Activated CD8-positive, alpha-beta memory T cell treated with anti-CD3 and anti-CD28 coated beads, Interleukin-2, amount 10 ng/mL, durations not matched to agents 7 days and 5 days (primary cell): ENCODE measurements at regions not wholly inside any gene's neighbourhood (a gene's known extent, or its start where the extent isn't known, plus 50 kb on each side); places are given as distances from the start of the nearest gene placed in this dataset.

Source experiments
- ATAC-seq: fragments of 150-1000 bp; cut with Tn5 transposase; one replicate; pipeline ENCODE4 v1.10.0; 2021; ENCODE audit warnings: moderate library complexity
- CTCF ChIA-PET: fragments of 350-600 bp; sonication (Branson Sonifier 250); formaldehyde crosslinking; loops from one replicate; lab custom pipeline; 2021; ENCODE audit warnings: antibody characterized with exemption; lab: Charles Lee
- DNase-seq: peaks from one replicate; pipeline ENCODE4 v3.0.0-alpha.2; 2020
- H3K27ac Mint-ChIP-seq: one replicate; pipeline ENCODE4 v1.8.0; 2021; ENCODE audit warnings: mild to moderate bottlenecking, mixed read lengths
- H3K27me3 Mint-ChIP-seq: one replicate; pipeline ENCODE4 v1.8.0; 2021; ENCODE audit warnings: mixed read lengths
- H3K36me3 Mint-ChIP-seq: one replicate; pipeline ENCODE4 v1.8.0; 2021; ENCODE audit warnings: mild to moderate bottlenecking, mixed read lengths
- H3K4me1 Mint-ChIP-seq: one replicate; pipeline ENCODE4 v1.8.0; 2021; ENCODE audit warnings: mixed read lengths
- H3K4me3 Mint-ChIP-seq: one replicate; pipeline ENCODE4 v1.8.0; 2021; ENCODE audit warnings: mild to moderate bottlenecking, moderate library complexity, mixed read lengths
- H3K9me3 Mint-ChIP-seq: one replicate; pipeline ENCODE4 v1.8.0; 2022; ENCODE audit warnings: low read depth, mixed read lengths

- H3K36me3 Mint-ChIP-seq: no peaks in the 10 kb centered on the region
- peaks cover 5% of the 10 kb centered on the region for H3K4me1 Mint-ChIP-seq
- H3K9me3 Mint-ChIP-seq: peaks cover 2% of the 10 kb centered on the region
- H3K27ac Mint-ChIP-seq: no peak overlapping the region
- CTCF ChIA-PET: no interaction called here
- H3K27me3 Mint-ChIP-seq: peaks cover 11% of the 10 kb centered on the region
- no peak overlapping the region for H3K4me3 Mint-ChIP-seq
- DNase-seq (no peak), ATAC-seq (no peak)
Observed at GRCh38 chr9:95649801-95650213, 133.0 kb upstream of the PTCH1 start.

DNA sequence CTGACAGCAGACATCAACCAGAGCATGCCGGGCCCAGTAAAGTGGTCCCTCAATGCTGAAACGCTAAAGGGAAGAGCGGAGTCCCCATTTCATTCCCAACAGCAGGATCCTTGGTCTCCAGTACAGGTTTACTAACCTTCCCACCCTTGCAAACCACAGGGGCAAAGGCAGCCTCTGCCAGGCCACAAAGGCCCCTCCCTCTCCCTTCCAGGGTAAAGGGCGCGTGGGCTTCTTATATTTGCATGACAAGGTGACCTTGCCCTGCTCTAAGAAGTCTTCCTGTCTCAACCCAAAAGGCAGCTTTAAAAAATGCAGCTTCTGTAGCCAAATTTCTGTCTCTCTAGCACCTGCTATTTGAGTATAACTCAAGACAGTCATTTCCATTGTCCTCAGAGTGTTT is 131.5 kb upstream of the PTCH1 start:
- Mint-ChIP-seq H3K27me3 (peaks cover 11% of the 10 kb centered on the region), H3K9me3 (peaks cover 2% of the 10 kb centered on the region), H3K4me3 (no peak overlapping the region), H3K36me3 (no peaks in the 10 kb centered on the region), H3K4me1 (peaks cover 5% of the 10 kb centered on the region), H3K27ac (no peak overlapping the region)
- no peak for ATAC-seq
- no peak for DNase-seq
- CTCF ChIA-PET: no interaction called here

DNA sequence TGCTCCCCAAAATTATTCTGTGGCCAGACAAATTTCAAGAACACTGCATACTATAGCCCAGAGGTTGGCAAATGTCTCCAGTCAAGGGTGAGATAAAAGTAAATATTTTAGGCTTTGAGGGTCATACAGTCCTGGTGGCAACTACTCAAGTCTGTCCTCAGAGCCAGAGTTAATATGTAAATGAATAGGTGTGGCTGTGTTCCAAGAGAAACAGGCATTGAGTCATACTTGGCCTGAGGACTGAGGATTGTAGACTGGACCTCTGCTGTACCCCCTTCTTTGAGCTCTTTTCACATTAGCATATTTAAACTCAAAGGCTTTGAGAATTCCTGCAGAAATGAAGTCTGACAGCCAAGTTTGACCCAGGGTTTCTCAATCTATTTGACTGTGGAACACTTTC is 129.2 kb upstream of the PTCH1 start:
- Mint-ChIP-seq H3K27ac (no peak overlapping the region), H3K27me3 (peaks cover 12% of the 10 kb centered on the region), H3K9me3 (peaks cover 2% of the 10 kb centered on the region), H3K4me3 (no peak overlapping the region), H3K36me3 (no peaks in the 10 kb centered on the region), H3K4me1 (peaks cover 5% of the 10 kb centered on the region)
- ATAC-seq: no peak
- CTCF ChIA-PET: no interaction called here
- no peak for DNase-seq

DNA sequence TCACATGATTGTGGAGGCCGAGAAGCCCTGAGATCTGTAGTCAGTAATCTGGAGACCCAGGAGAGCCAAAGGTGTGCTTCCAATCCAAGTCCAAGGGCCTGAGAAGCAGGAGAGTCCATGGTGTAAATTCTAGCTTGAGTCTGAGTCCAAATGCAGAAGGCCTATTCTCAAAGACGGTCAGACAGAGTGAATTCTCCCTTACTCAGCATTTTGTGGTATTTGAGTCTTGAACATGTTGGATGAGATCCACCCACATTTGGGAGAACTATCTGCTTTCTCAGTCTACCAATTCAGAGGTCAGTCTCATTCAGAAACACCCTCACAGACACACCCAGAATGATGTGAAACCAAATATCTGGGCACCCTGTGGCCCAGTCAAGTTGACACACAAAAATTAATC is 128.8 kb upstream of the PTCH1 start:
- Mint-ChIP-seq H3K27ac (no peak overlapping the region), H3K36me3 (no peaks in the 10 kb centered on the region), H3K4me3 (no peak overlapping the region), H3K9me3 (peaks cover 2% of the 10 kb centered on the region), H3K4me1 (peaks cover 5% of the 10 kb centered on the region), H3K27me3 (peaks cover 11% of the 10 kb centered on the region)
- ATAC-seq: no peak
- CTCF ChIA-PET: no interaction called here
- no peak for DNase-seq

DNA sequence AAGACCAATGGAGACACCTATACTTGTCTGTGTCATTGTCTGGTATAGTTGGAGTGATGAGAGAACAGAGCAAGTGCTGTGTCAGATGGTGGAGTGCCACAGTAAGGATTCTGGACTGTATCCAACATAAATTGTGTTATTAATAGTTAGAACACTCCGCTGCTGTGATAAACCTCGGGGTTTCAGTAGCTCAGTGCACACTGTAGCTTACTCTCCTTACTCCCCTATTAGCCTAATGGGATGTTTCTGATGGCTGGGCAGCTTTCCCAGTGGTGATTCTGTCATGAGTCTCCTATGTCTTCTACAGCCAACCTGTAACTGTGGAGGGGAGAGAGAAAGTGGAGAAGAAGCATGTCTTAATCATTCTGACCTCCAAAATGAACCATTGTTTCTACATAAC is 127.6 kb upstream of the PTCH1 start:
- no peak overlapping the region for H3K4me3 Mint-ChIP-seq
- H3K27me3 Mint-ChIP-seq: peaks cover 13% of the 10 kb centered on the region
- DNase-seq (no peak), ATAC-seq (no peak)
- no peaks in the 10 kb centered on the region for H3K36me3 Mint-ChIP-seq
- H3K4me1 Mint-ChIP-seq: no peaks in the 10 kb centered on the region
- peaks cover 2% of the 10 kb centered on the region for H3K9me3 Mint-ChIP-seq
- CTCF ChIA-PET: no interaction called here
- no peak overlapping the region for H3K27ac Mint-ChIP-seq

DNA sequence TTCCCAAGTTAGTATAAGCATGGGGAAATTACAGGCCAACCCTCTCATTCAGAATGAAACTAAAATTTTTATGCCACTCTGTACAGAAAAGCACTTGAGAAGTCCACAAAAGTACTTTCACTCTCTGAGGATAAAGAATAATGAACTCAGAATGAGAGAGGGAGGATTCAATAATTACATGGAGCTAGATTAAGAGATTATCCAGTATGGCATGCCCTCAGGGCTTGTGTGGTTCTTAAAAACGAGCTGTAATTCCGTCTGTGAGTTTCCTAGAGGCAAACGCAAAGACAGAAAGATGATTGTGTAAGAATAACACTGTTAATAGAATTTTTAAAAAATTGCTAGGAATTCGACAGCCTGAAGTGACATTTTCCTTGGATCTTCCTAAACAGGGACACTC is 126.8 kb upstream of the PTCH1 start:
- H3K27ac Mint-ChIP-seq: no peak overlapping the region

GRCh38 chr9:95642189-95642588 is 125.4 kb upstream of the PTCH1 start:
- Mint-ChIP-seq H3K27me3 (peaks cover 15% of the 10 kb centered on the region), H3K9me3 (peaks cover 2% of the 10 kb centered on the region), H3K36me3 (no peaks in the 10 kb centered on the region), H3K4me3 (no peak overlapping the region), H3K27ac (no peak overlapping the region), H3K4me1 (no peaks in the 10 kb centered on the region)
- no peak for ATAC-seq
- no peak for DNase-seq
- CTCF ChIA-PET: no interaction called here

More for the DNA sequence above, 126.8 kb upstream of the PTCH1 start:
- ATAC-seq (no peak), DNase-seq (no peak)
- H3K27me3 Mint-ChIP-seq: peaks cover 13% of the 10 kb centered on the region
- no peak overlapping the region for H3K4me3 Mint-ChIP-seq
- CTCF ChIA-PET: no interaction called here
- no peaks in the 10 kb centered on the region for H3K4me1 Mint-ChIP-seq
- no peaks in the 10 kb centered on the region for H3K36me3 Mint-ChIP-seq
- peaks cover 2% of the 10 kb centered on the region for H3K9me3 Mint-ChIP-seq

DNA sequence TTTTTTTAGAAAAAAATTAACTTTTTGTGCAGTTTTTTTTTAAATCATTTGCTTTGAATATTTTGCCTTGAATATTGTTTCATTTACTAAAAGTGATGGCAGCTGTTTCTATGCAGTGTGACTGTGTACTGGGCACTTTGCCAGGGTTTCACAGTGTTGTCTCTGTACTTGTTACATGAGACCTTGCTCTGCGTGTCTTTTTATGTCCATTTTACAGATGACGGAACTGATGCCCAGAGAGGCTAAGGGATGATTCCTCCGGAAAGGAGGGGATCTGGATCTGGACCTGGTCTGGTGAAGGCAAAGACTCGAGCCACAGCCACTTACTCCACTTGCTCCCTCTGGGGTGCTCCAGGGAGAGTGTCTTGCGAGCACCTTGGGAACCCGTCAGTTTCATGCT is 124.8 kb upstream of the PTCH1 start:
- no peak for DNase-seq
- no peaks in the 10 kb centered on the region for H3K9me3 Mint-ChIP-seq
- CTCF ChIA-PET: no interaction called here
- H3K36me3 Mint-ChIP-seq: no peaks in the 10 kb centered on the region
- ATAC-seq: no peak
- no peak overlapping the region for H3K4me3 Mint-ChIP-seq
- no peak overlapping the region for H3K27ac Mint-ChIP-seq
- peaks cover 19% of the 10 kb centered on the region for H3K27me3 Mint-ChIP-seq
- no peaks in the 10 kb centered on the region for H3K4me1 Mint-ChIP-seq

- H3K27ac Mint-ChIP-seq: no peak overlapping the region
- no peaks in the 10 kb centered on the region for H3K4me1 Mint-ChIP-seq
- no peaks in the 10 kb centered on the region for H3K9me3 Mint-ChIP-seq
- CTCF ChIA-PET: no interaction called here
- DNase-seq (no peak), ATAC-seq (no peak)
- H3K27me3 Mint-ChIP-seq: peaks cover 19% of the 10 kb centered on the region
- H3K4me3 Mint-ChIP-seq: no peak overlapping the region
- no peaks in the 10 kb centered on the region for H3K36me3 Mint-ChIP-seq
Observed at GRCh38 chr9:95640336-95640735, 123.6 kb upstream of the PTCH1 start.

DNA sequence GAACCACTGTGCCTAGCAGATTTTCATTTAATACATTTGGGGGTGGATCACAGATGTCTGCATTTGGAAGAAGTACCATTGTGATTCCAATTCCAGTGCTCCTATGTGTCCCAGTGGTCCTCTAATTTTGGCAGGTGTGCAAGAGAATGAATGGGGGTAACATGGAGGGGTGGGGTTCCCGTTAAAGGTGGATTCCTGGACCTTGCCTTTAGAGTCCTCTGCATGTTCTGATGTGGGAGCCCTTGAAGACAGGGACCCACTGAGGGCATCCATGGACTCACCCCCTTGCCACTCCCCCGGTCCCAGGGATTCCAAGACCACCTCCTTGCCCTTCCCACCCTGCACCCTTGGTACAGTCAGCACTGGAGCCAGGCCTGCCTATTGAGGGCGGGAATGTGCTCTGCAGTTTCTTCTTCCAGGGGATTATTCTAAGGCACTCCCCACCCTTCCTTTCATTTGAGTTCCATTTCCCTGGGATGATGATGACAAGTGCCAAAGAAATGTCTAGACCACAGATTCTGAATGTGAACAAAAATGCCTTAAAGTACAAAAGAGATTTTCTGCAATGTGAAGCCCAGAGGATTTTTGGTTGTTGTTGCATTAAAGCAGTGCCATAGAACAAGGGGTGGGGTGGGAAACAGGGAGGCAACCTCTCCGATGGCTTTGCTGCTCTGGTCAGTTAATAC is 119.4 kb upstream of the PTCH1 start:
- no peak for ATAC-seq
- H3K27ac Mint-ChIP-seq: no peak overlapping the region
- peaks cover 21% of the 10 kb centered on the region for H3K27me3 Mint-ChIP-seq
- DNase-seq: no peak
- no peaks in the 10 kb centered on the region for H3K36me3 Mint-ChIP-seq
- H3K4me3 Mint-ChIP-seq: no peak overlapping the region
- no peaks in the 10 kb centered on the region for H3K4me1 Mint-ChIP-seq
- CTCF ChIA-PET: no interaction called here
- H3K9me3 Mint-ChIP-seq: no peaks in the 10 kb centered on the region

DNA sequence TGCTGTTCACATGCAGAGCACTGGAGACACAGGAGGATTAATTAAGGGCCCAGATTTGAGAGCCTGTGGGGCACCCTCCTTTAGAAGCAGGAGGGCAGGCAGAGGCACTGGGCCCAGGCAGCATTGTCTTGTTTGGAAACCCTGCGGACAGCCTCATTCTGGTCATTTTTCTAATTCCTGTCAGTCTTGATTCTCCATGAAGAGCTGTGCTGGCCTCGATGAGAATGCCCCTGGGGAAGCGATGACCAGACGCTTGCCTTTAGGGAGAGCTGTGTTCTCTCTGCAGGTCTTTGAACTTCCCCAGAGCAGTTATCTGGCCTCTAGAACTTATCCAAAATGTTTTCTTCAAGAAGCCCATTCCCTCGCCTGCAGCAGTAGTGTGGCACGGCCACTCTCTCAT is 117.8 kb upstream of the PTCH1 start:
- no peak overlapping the region for H3K4me3 Mint-ChIP-seq
- H3K9me3 Mint-ChIP-seq: peaks cover 2% of the 10 kb centered on the region
- CTCF ChIA-PET: no interaction called here
- peaks cover 14% of the 10 kb centered on the region for H3K27me3 Mint-ChIP-seq
- ATAC-seq (no peak), DNase-seq (no peak)
- no peaks in the 10 kb centered on the region for H3K36me3 Mint-ChIP-seq
- no peaks in the 10 kb centered on the region for H3K4me1 Mint-ChIP-seq
- no peak overlapping the region for H3K27ac Mint-ChIP-seq

DNA sequence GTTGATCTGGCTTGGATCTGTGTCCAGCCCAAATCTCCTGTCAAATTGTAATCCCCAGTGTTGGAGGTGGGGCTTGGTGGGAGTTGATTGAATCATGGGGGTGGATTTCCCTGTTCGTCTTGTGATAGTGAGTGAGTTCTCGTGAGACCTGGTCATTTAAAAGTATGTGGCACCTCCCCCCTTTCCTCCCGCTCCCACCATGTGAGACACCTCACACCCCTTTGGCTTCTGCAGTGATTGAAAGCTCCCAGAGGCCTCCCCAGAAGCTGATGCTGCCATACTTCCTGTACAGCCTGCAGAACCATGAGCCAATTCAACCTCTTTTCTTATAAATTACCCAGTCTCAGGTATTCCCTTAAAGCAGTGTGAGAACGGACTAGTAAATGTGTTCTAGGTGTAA is 117.3 kb upstream of the PTCH1 start:
- Mint-ChIP-seq H3K27ac (no peak overlapping the region), H3K36me3 (no peaks in the 10 kb centered on the region), H3K27me3 (peaks cover 14% of the 10 kb centered on the region), H3K4me3 (no peak overlapping the region), H3K4me1 (no peaks in the 10 kb centered on the region), H3K9me3 (peaks cover 2% of the 10 kb centered on the region)
- DNase-seq (no peak), ATAC-seq (no peak)
- CTCF ChIA-PET: no interaction called here

GRCh38 chr9:95629585-95629984 is 112.8 kb upstream of the PTCH1 start:
- Mint-ChIP-seq H3K36me3 (peaks cover 1% of the 10 kb centered on the region), H3K4me1 (peaks cover 13% of the 10 kb centered on the region), H3K4me3 (no peak overlapping the region), H3K27me3 (peaks cover 22% of the 10 kb centered on the region), H3K27ac (no peak overlapping the region), H3K9me3 (peaks cover 2% of the 10 kb centered on the region)
- no peak for DNase-seq
- CTCF ChIA-PET: no interaction called here
- ATAC-seq: no peak

DNA sequence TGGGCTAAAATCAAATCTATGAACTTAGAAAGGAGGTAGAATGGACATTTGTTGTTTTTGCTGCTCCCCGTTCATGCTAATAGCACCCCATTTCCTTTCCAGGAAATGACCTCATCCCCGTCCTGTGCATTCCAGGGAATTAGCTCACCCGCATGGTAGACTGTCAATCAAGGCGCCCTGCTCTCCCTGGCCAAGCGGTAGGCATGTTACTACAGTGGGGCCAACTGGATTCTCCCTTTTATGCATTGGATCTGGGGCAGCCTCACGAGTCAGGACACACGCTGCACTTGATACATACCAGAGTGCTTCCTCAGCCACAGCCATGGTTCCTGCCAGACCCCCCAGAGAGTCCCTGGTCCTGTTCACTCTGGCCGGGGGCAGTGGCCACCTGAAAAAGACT is 111.0 kb upstream of the PTCH1 start:
- CTCF ChIA-PET: no interaction called here
- H3K4me1 Mint-ChIP-seq: peaks cover 13% of the 10 kb centered on the region
- H3K27ac Mint-ChIP-seq: no peak overlapping the region
- ATAC-seq: no peak
- H3K4me3 Mint-ChIP-seq: no peak overlapping the region
- H3K36me3 Mint-ChIP-seq: peaks cover 1% of the 10 kb centered on the region
- peaks cover 2% of the 10 kb centered on the region for H3K9me3 Mint-ChIP-seq
- H3K27me3 Mint-ChIP-seq: peaks cover 27% of the 10 kb centered on the region
- DNase-seq: no peak
